Thyroid gland (tissue), 4 donors: ENCODE measurements at regions not wholly inside any gene's neighbourhood (a gene's known extent, or its start where the extent isn't known, plus 50 kb on each side); places are given as distances from the start of the nearest gene placed in this dataset.

Source experiments
- POLR2A ChIP-seq, 2 donors: fragments of 450-650 bp; IDR thresholded peaks; one replicate each; pipeline ENCODE4 v1.6.1; 2017; ENCODE audit warnings: antibody characterized with exemption in 2 of 2, mild to moderate bottlenecking in 2 of 2, moderate library complexity in 1 of 2
- TF ChIP-seq, protein P1 (sequence below), 6 experiments: fragments of 200-600 bp in 3 of 6; fragments of 450-650 bp in 3 of 6; sonication (generic) in 3 of 6; IDR thresholded peaks; one replicate each; pipeline ENCODE4 v1.5.1; 2016 to 2019; ENCODE audit warnings: antibody characterized with exemption in 6 of 6, mild to moderate bottlenecking in 2 of 6, inconsistent platforms in 1 of 6, moderate library complexity in 1 of 6

DNA sequence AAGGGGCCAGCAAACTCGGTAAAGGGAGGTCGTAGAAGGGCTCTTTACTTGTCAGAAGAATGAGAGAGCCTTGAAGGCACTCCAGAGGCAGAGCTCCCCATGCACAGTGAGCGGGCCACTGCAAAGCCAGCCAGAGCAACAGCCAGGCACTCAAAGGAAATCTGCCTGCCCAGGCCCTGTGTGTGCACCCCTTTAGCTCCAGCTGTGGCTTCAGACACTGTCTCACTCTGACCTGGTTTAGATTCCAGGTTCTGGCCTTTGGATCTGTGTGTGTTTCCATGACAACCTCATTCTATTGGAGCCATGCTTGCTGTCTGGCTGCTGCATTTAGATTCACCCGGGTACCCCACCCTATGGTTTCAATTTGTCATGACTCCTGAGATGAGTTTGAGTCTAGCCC is 170.3 kb downstream of the CAPZA3 start:
- TF ChIP-seq, protein P1, sequence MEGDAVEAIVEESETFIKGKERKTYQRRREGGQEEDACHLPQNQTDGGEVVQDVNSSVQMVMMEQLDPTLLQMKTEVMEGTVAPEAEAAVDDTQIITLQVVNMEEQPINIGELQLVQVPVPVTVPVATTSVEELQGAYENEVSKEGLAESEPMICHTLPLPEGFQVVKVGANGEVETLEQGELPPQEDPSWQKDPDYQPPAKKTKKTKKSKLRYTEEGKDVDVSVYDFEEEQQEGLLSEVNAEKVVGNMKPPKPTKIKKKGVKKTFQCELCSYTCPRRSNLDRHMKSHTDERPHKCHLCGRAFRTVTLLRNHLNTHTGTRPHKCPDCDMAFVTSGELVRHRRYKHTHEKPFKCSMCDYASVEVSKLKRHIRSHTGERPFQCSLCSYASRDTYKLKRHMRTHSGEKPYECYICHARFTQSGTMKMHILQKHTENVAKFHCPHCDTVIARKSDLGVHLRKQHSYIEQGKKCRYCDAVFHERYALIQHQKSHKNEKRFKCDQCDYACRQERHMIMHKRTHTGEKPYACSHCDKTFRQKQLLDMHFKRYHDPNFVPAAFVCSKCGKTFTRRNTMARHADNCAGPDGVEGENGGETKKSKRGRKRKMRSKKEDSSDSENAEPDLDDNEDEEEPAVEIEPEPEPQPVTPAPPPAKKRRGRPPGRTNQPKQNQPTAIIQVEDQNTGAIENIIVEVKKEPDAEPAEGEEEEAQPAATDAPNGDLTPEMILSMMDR (IDR thresholded peaks at IDR 0.05), result no peak
- TF ChIP-seq POLR2A (IDR thresholded peaks at IDR 0.05), result no peak
